ENCODE measurements at regions not wholly inside any gene's neighbourhood (a gene's known extent, or its start where the extent isn't known, plus 50 kb on each side); places are given as distances from the start of the nearest gene placed in this dataset.

DNA sequence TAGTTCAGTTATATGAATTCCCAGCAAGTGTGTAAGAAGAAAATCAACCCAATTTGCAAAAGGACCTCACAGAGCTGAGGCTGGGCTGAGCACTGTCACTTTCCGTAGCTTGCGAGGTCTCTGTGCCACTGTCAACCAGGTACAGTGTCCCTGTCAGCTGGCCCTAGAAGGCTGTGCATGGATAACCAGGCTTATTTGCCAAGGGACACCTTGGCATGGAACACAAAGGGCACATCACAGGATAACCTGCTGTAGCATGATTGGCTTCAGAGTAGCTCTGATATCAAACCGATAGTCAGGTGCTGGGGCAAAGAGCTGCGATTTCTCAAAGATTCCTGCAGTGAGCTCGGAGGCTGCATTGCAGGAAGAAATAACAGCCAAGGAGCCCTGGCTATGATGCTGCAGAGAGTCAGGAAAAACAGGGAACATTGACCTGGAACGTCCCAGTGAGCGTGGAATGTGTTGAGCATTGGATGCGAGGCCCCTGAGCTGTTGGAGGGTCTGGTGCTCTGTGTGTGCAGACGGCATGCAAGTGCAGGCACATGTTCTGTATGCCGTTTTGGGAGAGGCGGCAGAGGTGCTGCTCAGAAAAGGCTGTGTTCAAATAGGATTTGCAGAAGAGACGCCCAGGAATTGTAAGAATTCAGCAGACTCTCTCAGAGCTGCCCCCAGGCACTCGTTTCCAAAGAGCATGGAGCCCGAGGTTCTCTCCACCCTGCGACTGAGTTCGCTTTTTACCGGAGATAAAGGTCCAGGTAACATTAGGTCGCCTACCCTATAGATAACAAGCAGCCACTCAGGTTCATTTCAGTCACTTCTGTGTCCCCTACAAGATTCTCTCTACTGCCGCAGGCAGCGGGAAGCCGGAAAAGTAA lies 213.5 kb upstream of the IRS2 start:
- H3K9me2 ChIP-seq (ENCODE audit: insufficient read depth) = peaks cover 10% of the 10 kb centered on the region
- no peak overlapping the region for H3K4me3 Mint-ChIP-seq
- no peak overlapping the region for H3K27ac Mint-ChIP-seq
- no peaks in the 10 kb centered on the region for H3K79me2 ChIP-seq (replicated peaks; ENCODE audit: insufficient read depth)
- no peak overlapping the region for H3K4me2 ChIP-seq
- H3K27me3 ChIP-seq (ENCODE audit: insufficient read depth) = no peaks in the 10 kb centered on the region
- H3K36me3 ChIP-seq (ENCODE audit: insufficient read depth) = no peaks in the 10 kb centered on the region
- no peaks in the 10 kb centered on the region for H4K20me1 ChIP-seq (replicated peaks; ENCODE audit: insufficient read depth)
- no peaks in the 10 kb centered on the region; the same call in 2 of the 3 replicates for H3K4me1 Mint-ChIP-seq
- no peaks in the 10 kb centered on the region for H3F3A ChIP-seq (replicated peaks; ENCODE audit: low read depth)
- H2AFZ ChIP-seq = peak overlapping the region; percentile 76
- peaks cover 2% of the 10 kb centered on the region for H3K27me3 Mint-ChIP-seq (ENCODE audit: insufficient read depth, low read depth, poor library complexity)
- no peak overlapping the region for H3K4me3 ChIP-seq
- no peak overlapping the region for H3K27ac ChIP-seq (ENCODE audit: low read depth)
- H3K9me3 Mint-ChIP-seq = peaks cover 6% of the 10 kb centered on the region; the same call in 2 of the 3 replicates
- H3K36me3 Mint-ChIP-seq (ENCODE audit: low read depth) = no peaks in the 10 kb centered on the region
- no peaks in the 10 kb centered on the region for H3K4me1 ChIP-seq (ENCODE audit: insufficient read depth)
- ATAC-seq (peak; percentile 42), DNase-seq (ENCODE audit: low spot score) (peak; percentile 3)
- TF ChIP-seq JUNB (IDR thresholded peaks at IDR 0.05; ENCODE audit: unreplicated experiment) (no peak), EZH2phosphoT487 (IDR thresholded peaks at IDR 0.05; ENCODE audit: unreplicated experiment) (no peak), STAT1 (IDR thresholded peaks at IDR 0.05; ENCODE audit: unreplicated experiment) (no peak), EZH2 (IDR thresholded peaks at IDR 0.05; ENCODE audit: low read depth, unreplicated experiment) (no peak), NANOG (IDR thresholded peaks at IDR 0.05; ENCODE audit: borderline replicate concordance) (no peak), ZNF331 (CRISPR knock-in tag; IDR thresholded peaks at IDR 0.05; ENCODE audit: low read depth) (no peak), CREB1 (CRISPR knock-in tag; IDR thresholded peaks at IDR 0.05; ENCODE audit: low read depth) (no peak), POLR2AphosphoS5 (IDR thresholded peaks at IDR 0.05; ENCODE audit: low read depth) (no peak), ZNF114 (CRISPR knock-in tag; IDR thresholded peaks at IDR 0.05) (no peak)
- TF ChIP-seq, protein P1, sequence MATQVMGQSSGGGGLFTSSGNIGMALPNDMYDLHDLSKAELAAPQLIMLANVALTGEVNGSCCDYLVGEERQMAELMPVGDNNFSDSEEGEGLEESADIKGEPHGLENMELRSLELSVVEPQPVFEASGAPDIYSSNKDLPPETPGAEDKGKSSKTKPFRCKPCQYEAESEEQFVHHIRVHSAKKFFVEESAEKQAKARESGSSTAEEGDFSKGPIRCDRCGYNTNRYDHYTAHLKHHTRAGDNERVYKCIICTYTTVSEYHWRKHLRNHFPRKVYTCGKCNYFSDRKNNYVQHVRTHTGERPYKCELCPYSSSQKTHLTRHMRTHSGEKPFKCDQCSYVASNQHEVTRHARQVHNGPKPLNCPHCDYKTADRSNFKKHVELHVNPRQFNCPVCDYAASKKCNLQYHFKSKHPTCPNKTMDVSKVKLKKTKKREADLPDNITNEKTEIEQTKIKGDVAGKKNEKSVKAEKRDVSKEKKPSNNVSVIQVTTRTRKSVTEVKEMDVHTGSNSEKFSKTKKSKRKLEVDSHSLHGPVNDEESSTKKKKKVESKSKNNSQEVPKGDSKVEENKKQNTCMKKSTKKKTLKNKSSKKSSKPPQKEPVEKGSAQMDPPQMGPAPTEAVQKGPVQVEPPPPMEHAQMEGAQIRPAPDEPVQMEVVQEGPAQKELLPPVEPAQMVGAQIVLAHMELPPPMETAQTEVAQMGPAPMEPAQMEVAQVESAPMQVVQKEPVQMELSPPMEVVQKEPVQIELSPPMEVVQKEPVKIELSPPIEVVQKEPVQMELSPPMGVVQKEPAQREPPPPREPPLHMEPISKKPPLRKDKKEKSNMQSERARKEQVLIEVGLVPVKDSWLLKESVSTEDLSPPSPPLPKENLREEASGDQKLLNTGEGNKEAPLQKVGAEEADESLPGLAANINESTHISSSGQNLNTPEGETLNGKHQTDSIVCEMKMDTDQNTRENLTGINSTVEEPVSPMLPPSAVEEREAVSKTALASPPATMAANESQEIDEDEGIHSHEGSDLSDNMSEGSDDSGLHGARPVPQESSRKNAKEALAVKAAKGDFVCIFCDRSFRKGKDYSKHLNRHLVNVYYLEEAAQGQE (IDR thresholded peaks at IDR 0.05; ENCODE audit: unreplicated experiment) = no peak
- TF ChIP-seq, protein P2, sequence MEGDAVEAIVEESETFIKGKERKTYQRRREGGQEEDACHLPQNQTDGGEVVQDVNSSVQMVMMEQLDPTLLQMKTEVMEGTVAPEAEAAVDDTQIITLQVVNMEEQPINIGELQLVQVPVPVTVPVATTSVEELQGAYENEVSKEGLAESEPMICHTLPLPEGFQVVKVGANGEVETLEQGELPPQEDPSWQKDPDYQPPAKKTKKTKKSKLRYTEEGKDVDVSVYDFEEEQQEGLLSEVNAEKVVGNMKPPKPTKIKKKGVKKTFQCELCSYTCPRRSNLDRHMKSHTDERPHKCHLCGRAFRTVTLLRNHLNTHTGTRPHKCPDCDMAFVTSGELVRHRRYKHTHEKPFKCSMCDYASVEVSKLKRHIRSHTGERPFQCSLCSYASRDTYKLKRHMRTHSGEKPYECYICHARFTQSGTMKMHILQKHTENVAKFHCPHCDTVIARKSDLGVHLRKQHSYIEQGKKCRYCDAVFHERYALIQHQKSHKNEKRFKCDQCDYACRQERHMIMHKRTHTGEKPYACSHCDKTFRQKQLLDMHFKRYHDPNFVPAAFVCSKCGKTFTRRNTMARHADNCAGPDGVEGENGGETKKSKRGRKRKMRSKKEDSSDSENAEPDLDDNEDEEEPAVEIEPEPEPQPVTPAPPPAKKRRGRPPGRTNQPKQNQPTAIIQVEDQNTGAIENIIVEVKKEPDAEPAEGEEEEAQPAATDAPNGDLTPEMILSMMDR (conservative IDR thresholded peaks at IDR 0.05; ENCODE audit: low read depth in 2 of 2) = no peak
